HEK293T (cell line): ENCODE measurements at regions not wholly inside any gene's neighbourhood (a gene's known extent, or its start where the extent isn't known, plus 50 kb on each side); places are given as distances from the start of the nearest gene placed in this dataset.

Experiments
- ARNT ChIP-seq: fragments of 450-650 bp; IDR thresholded peaks from 2 replicates; pipeline ENCODE4 v1.6.1; 2017; ENCODE audit warnings: mild to moderate bottlenecking
- BHLHE40 ChIP-seq: fragments of 450-650 bp; IDR thresholded peaks from 2 replicates; pipeline ENCODE4 v1.6.1; 2016; ENCODE audit warnings: mild to moderate bottlenecking, moderate library complexity, borderline replicate concordance
- ELF4 ChIP-seq: fragments of 450-650 bp; IDR thresholded peaks from 2 replicates; pipeline ENCODE4 v1.6.1; 2017; ENCODE audit warnings: antibody characterized with exemption
- L3MBTL2 ChIP-seq: fragments of 450-650 bp; conservative IDR thresholded peaks from 2 replicates; pipeline ENCODE4 v1.6.1; 2016; ENCODE audit warnings: mild to moderate bottlenecking
- TARDBP ChIP-seq: fragments of 450-650 bp; IDR thresholded peaks from 2 replicates; pipeline ENCODE4 v1.6.1; 2016
- ZNF384 ChIP-seq: fragments of 450-650 bp; IDR thresholded peaks from 2 replicates; pipeline ENCODE4 v1.6.1; 2016

- TF ChIP-seq ZNF384 (no peak), BHLHE40 (no peak), ARNT (no peak), TARDBP (no peak), L3MBTL2 (no peak), ELF4 (no peak)
Measured at GRCh38 chr1:239270509-239270908, 115.9 kb upstream of the CHRM3 start.
